ENCODE measurements at regions not wholly inside any gene's neighbourhood (a gene's known extent, or its start where the extent isn't known, plus 50 kb on each side); places are given as distances from the start of the nearest gene placed in this dataset.

DNA sequence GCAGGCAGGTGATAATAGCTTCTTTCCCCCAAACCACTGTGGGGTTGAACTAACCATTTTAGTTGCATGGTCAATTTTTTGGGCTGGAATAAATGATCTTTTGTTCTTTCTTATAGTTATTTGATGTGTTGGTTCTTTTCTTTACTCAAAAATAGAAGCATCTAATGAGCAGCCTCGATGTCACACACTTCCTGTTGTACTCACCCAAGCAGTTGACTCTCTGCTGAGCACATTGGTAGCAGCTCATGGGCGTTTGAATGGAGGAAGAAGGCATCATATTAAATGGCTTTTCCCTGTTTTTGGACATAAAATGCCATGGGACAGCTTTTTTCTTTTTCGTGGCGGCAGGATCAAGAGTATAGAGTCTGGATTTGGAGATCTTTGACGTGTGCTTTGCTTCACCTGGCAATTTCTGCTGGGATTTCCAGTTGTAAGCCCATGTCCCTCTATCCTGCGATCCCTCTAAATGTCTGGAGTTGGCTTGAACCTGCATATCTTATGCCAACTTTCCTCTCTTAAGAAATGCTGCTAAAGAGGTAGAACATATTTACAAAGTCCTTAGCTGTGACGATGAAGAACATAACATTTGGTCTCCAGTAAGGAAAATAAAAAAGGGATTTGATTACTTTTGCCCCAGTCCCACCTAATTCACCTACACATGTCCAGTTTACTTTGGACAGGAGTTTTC is 268.3 kb downstream of the PRL start:
- H3F3A ChIP-seq (ENCODE audit: insufficient read depth, low read length), result no peaks in the 10 kb centered on the region
- no peak overlapping the region for H3K27ac ChIP-seq (ENCODE audit: low read length)
- no peaks in the 10 kb centered on the region for H3K79me2 ChIP-seq (ENCODE audit: low read length)
- H3K9me3 ChIP-seq (replicated peaks; ENCODE audit: insufficient read depth, low read length), result no peaks in the 10 kb centered on the region
- no peaks in the 10 kb centered on the region for H3K9me2 ChIP-seq (replicated peaks; ENCODE audit: insufficient read depth, low read length)
- H3K4me1 ChIP-seq (ENCODE audit: low read length), result no peaks in the 10 kb centered on the region
- no peaks in the 10 kb centered on the region for H3K36me3 ChIP-seq (replicated peaks; ENCODE audit: insufficient read depth, low read length)
- no peaks in the 10 kb centered on the region for H4K20me1 ChIP-seq (ENCODE audit: insufficient read depth, low read length)
- H3K27me3 ChIP-seq (replicated peaks; ENCODE audit: insufficient read depth, low read length), result no peaks in the 10 kb centered on the region
- no peak overlapping the region for H3K9ac ChIP-seq (ENCODE audit: low read length)
- TF ChIP-seq EZH2phosphoT487 (IDR thresholded peaks at IDR 0.05; ENCODE audit: low read length) (no peak), CTCF (IDR thresholded peaks at IDR 0.05; ENCODE audit: low read length) (no peak), EZH2 (optimal IDR thresholded peaks at IDR 0.05; ENCODE audit: low read depth, low read length) (no peak)
- H2AFZ ChIP-seq (ENCODE audit: low read length), result no peak overlapping the region
- no peak overlapping the region for H3K4me2 ChIP-seq (ENCODE audit: low read depth, low read length)
- no peak for DNase-seq
- H3K4me3 ChIP-seq (ENCODE audit: low read length), result no peak overlapping the region

DNA sequence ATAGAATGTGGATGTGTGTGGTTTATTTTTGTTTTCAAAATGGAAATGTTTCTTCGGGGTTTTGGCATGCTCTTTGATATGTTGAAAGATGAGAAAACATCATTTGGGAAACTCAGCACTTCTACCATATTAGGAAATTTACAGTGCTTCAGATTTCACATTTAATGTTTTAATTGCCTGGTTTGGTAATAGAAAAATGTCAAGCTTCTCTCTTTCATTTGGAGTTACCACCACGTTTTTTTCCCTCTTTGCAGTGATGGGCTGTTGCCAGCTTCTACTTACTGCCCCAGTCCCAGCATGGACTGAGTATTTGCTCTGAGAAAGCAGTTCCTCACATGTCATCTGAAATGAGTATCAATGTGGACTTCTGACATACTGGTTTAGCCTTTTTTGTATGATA is 267.7 kb downstream of the PRL start:
- no peak overlapping the region for H2AFZ ChIP-seq (ENCODE audit: low read length)
- no peaks in the 10 kb centered on the region for H3K9me2 ChIP-seq (replicated peaks; ENCODE audit: insufficient read depth, low read length)
- H3K27me3 ChIP-seq (replicated peaks; ENCODE audit: insufficient read depth, low read length), result no peaks in the 10 kb centered on the region
- no peak overlapping the region for H3K4me2 ChIP-seq (ENCODE audit: low read depth, low read length)
- H3K79me2 ChIP-seq (ENCODE audit: low read length), result no peaks in the 10 kb centered on the region
- no peaks in the 10 kb centered on the region for H3K4me1 ChIP-seq (ENCODE audit: low read length)
- no peaks in the 10 kb centered on the region for H3K9me3 ChIP-seq (replicated peaks; ENCODE audit: insufficient read depth, low read length)
- H3K36me3 ChIP-seq (replicated peaks; ENCODE audit: insufficient read depth, low read length), result no peaks in the 10 kb centered on the region
- no peak overlapping the region for H3K9ac ChIP-seq (ENCODE audit: low read length)
- DNase-seq, result no peak
- H3F3A ChIP-seq (ENCODE audit: insufficient read depth, low read length), result no peaks in the 10 kb centered on the region
- H3K27ac ChIP-seq (ENCODE audit: low read length), result no peak overlapping the region
- no peak overlapping the region for H3K4me3 ChIP-seq (ENCODE audit: low read length)
- TF ChIP-seq EZH2 (optimal IDR thresholded peaks at IDR 0.05; ENCODE audit: low read depth, low read length) (no peak), EZH2phosphoT487 (IDR thresholded peaks at IDR 0.05; ENCODE audit: low read length) (no peak), CTCF (IDR thresholded peaks at IDR 0.05; ENCODE audit: low read length) (no peak)
- H4K20me1 ChIP-seq (ENCODE audit: insufficient read depth, low read length), result no peaks in the 10 kb centered on the region

GRCh38 chr6:22030730-22031619 is 265.9 kb downstream of the PRL start:
- no peak overlapping the region for H3K27ac ChIP-seq (ENCODE audit: low read length)
- no peaks in the 10 kb centered on the region for H4K20me1 ChIP-seq (ENCODE audit: insufficient read depth, low read length)
- no peak for DNase-seq
- H3K9me2 ChIP-seq (replicated peaks; ENCODE audit: insufficient read depth, low read length), result no peaks in the 10 kb centered on the region
- H3K4me1 ChIP-seq (ENCODE audit: low read length), result no peaks in the 10 kb centered on the region
- no peak overlapping the region for H3K4me2 ChIP-seq (ENCODE audit: low read depth, low read length)
- TF ChIP-seq EZH2phosphoT487 (IDR thresholded peaks at IDR 0.05; ENCODE audit: low read length), result no peak
- no peak for TF ChIP-seq CTCF (IDR thresholded peaks at IDR 0.05; ENCODE audit: low read length)
- no peak for TF ChIP-seq EZH2 (optimal IDR thresholded peaks at IDR 0.05; ENCODE audit: low read depth, low read length)
- no peaks in the 10 kb centered on the region for H3K27me3 ChIP-seq (replicated peaks; ENCODE audit: insufficient read depth, low read length)
- H3K9me3 ChIP-seq (replicated peaks; ENCODE audit: insufficient read depth, low read length), result no peaks in the 10 kb centered on the region
- no peak overlapping the region for H3K4me3 ChIP-seq (ENCODE audit: low read length)
- H3K9ac ChIP-seq (ENCODE audit: low read length), result no peak overlapping the region
- H3K79me2 ChIP-seq (ENCODE audit: low read length), result no peaks in the 10 kb centered on the region
- H3F3A ChIP-seq (ENCODE audit: insufficient read depth, low read length), result no peaks in the 10 kb centered on the region
- no peak overlapping the region for H2AFZ ChIP-seq (ENCODE audit: low read length)
- no peaks in the 10 kb centered on the region for H3K36me3 ChIP-seq (replicated peaks; ENCODE audit: insufficient read depth, low read length)

Data from MM.1S (cell line).